Effector memory CD8-positive, alpha-beta T cell (primary cell): ENCODE measurements at regions not wholly inside any gene's neighbourhood (a gene's known extent, or its start where the extent isn't known, plus 50 kb on each side); places are given as distances from the start of the nearest gene placed in this dataset.
"Not testable (repeated sequence)": the region's sequence is repeated elsewhere in the genome, so short reads cannot be mapped to it uniquely, and the experiment has no call there.

ENCODE experiments used
- ATAC-seq: fragments of 150-1000 bp; cut with Tn5 transposase; replicated peaks from 2 replicates; pipeline ENCODE4 v1.10.0; 2021; ENCODE audit warnings: mild to moderate bottlenecking, moderate library complexity
- DNase-seq, 3 experiments: peaks; one replicate each; pipeline ENCODE4 v3.0.0; 2021
- H3K27ac Mint-ChIP-seq, 2 donors: one replicate each; pipeline ENCODE4 v1.8.0; 2022; ENCODE audit warnings: mild to moderate bottlenecking in 2 of 2, mixed read lengths in 2 of 2, moderate library complexity in 2 of 2
- H3K27me3 Mint-ChIP-seq, 2 donors: one replicate each; pipeline ENCODE4 v1.8.0; 2022; ENCODE audit warnings: mixed read lengths in 2 of 2
- H3K36me3 Mint-ChIP-seq: one replicate; pipeline ENCODE4 v1.8.0; 2022; ENCODE audit warnings: mild to moderate bottlenecking, moderate library complexity, mixed read lengths; ENCODE audit not compliant: insufficient read depth
- H3K4me1 Mint-ChIP-seq, 2 donors: one replicate each; pipeline ENCODE4 v1.8.0; 2022; ENCODE audit warnings: low read depth in 2 of 2, mixed read lengths in 2 of 2
- H3K4me3 Mint-ChIP-seq, 2 donors: one replicate each; pipeline ENCODE4 v1.8.0; 2022; ENCODE audit warnings: mild to moderate bottlenecking in 2 of 2, mixed read lengths in 2 of 2, moderate library complexity in 2 of 2
- H3K9me3 Mint-ChIP-seq, 2 donors: one replicate each; pipeline ENCODE4 v1.8.0; 2022; ENCODE audit warnings: mixed read lengths in 2 of 2

GRCh38 chr16:64074706-64075105 is 1047.2 kb downstream of the CDH11 start:
- no peak overlapping the region for H3K27ac Mint-ChIP-seq
- H3K4me1 Mint-ChIP-seq = no peaks in the 10 kb centered on the region
- DNase-seq = no peak
- no peaks in the 10 kb centered on the region for H3K27me3 Mint-ChIP-seq
- peaks cover 12 to 16% of the 10 kb centered on the region in 2 donors for H3K9me3 Mint-ChIP-seq
- H3K4me3 Mint-ChIP-seq = no peak overlapping the region
- ATAC-seq = no peak
- H3K36me3 Mint-ChIP-seq = no peaks in the 10 kb centered on the region

GRCh38 chr16:64072131-64072730 is 1049.6 kb downstream of the CDH11 start:
- H3K9me3 Mint-ChIP-seq = peaks cover 13 to 16% of the 10 kb centered on the region in 2 donors
- H3K4me3 Mint-ChIP-seq, DNase-seq, H3K4me1 Mint-ChIP-seq, H3K27me3 Mint-ChIP-seq, H3K36me3 Mint-ChIP-seq, H3K27ac Mint-ChIP-seq, ATAC-seq: not testable (repeated sequence)

GRCh38 chr16:64065523-64065922 is 1056.3 kb downstream of the CDH11 start:
- Mint-ChIP-seq H3K36me3 (no peaks in the 10 kb centered on the region), H3K9me3 (peaks cover 4 to 7% of the 10 kb centered on the region in 2 donors)

GRCh38 chr16:64061621-64062020 is 1060.2 kb downstream of the CDH11 start:
- no peak overlapping the region for H3K4me3 Mint-ChIP-seq
- H3K36me3 Mint-ChIP-seq = no peaks in the 10 kb centered on the region
- H3K9me3 Mint-ChIP-seq = peaks cover 6 to 15% of the 10 kb centered on the region in 2 donors
- no peaks in the 10 kb centered on the region for H3K27me3 Mint-ChIP-seq
- ATAC-seq (no peak), DNase-seq (no peak)
- no peaks in the 10 kb centered on the region for H3K4me1 Mint-ChIP-seq
- no peak overlapping the region for H3K27ac Mint-ChIP-seq

More at GRCh38 chr16:64065523-64065922, 1056.3 kb downstream of the CDH11 start:
- Mint-ChIP-seq H3K4me1 (no peaks in the 10 kb centered on the region), H3K4me3 (no peak overlapping the region), H3K27me3 (no peaks in the 10 kb centered on the region), H3K27ac (no peak overlapping the region)
- DNase-seq = no peak
- no peak for ATAC-seq

- Mint-ChIP-seq H3K9me3 (peaks cover 6 to 15% of the 10 kb centered on the region in 2 donors), H3K4me1 (no peaks in the 10 kb centered on the region), H3K4me3 (no peak overlapping the region), H3K27me3 (no peaks in the 10 kb centered on the region), H3K36me3 (no peaks in the 10 kb centered on the region), H3K27ac (no peak overlapping the region)
- no peak for DNase-seq
- no peak for ATAC-seq
These were observed 1061.2 kb downstream of the CDH11 start for GRCh38 chr16:64060631-64061030.

- ATAC-seq (no peak), DNase-seq (no peak)
- peaks cover 5 to 15% of the 10 kb centered on the region in 2 donors for H3K9me3 Mint-ChIP-seq
- H3K4me1 Mint-ChIP-seq = no peaks in the 10 kb centered on the region
- H3K36me3 Mint-ChIP-seq = no peaks in the 10 kb centered on the region
- no peak overlapping the region for H3K4me3 Mint-ChIP-seq
- no peak overlapping the region for H3K27ac Mint-ChIP-seq
- no peaks in the 10 kb centered on the region for H3K27me3 Mint-ChIP-seq
These were observed 1063.2 kb downstream of the CDH11 start for GRCh38 chr16:64058685-64059084.

GRCh38 chr16:64051824-64052223 is 1070.0 kb downstream of the CDH11 start:
- H3K4me1 Mint-ChIP-seq = no peaks in the 10 kb centered on the region
- ATAC-seq = no peak

GRCh38 chr16:64047878-64048277 is 1074.0 kb downstream of the CDH11 start:
- Mint-ChIP-seq H3K4me1 (no peaks in the 10 kb centered on the region), H3K9me3 (peaks cover 13 to 28% of the 10 kb centered on the region in 2 donors)

More at GRCh38 chr16:64051824-64052223, 1070.0 kb downstream of the CDH11 start:
- no peak overlapping the region for H3K4me3 Mint-ChIP-seq
- H3K36me3 Mint-ChIP-seq = no peaks in the 10 kb centered on the region
- DNase-seq = no peak
- H3K27ac Mint-ChIP-seq = no peak overlapping the region
- H3K27me3 Mint-ChIP-seq = no peaks in the 10 kb centered on the region
- peaks cover 5 to 21% of the 10 kb centered on the region in 2 donors for H3K9me3 Mint-ChIP-seq

GRCh38 chr16:64047207-64047606 is 1074.7 kb downstream of the CDH11 start:
- no peak for ATAC-seq
- no peak for DNase-seq
- Mint-ChIP-seq H3K4me3 (no peak overlapping the region), H3K27ac (no peak overlapping the region), H3K36me3 (no peaks in the 10 kb centered on the region), H3K27me3 (no peaks in the 10 kb centered on the region), H3K9me3 (peaks cover 13 to 28% of the 10 kb centered on the region in 2 donors), H3K4me1 (no peaks in the 10 kb centered on the region)

More at GRCh38 chr16:64047878-64048277, 1074.0 kb downstream of the CDH11 start:
- DNase-seq (no peak), ATAC-seq (no peak)
- no peaks in the 10 kb centered on the region for H3K27me3 Mint-ChIP-seq
- no peaks in the 10 kb centered on the region for H3K36me3 Mint-ChIP-seq
- no peak overlapping the region for H3K4me3 Mint-ChIP-seq
- H3K27ac Mint-ChIP-seq = no peak overlapping the region

- DNase-seq = no peak
- Mint-ChIP-seq H3K27ac (no peak overlapping the region), H3K4me3 (no peak overlapping the region), H3K4me1 (no peaks in the 10 kb centered on the region), H3K36me3 (no peaks in the 10 kb centered on the region), H3K27me3 (no peaks in the 10 kb centered on the region), H3K9me3 (peaks cover 8 to 13% of the 10 kb centered on the region in 2 donors)
- no peak for ATAC-seq
These were observed 1086.5 kb downstream of the CDH11 start for GRCh38 chr16:64035337-64035736.

GRCh38 chr16:64019339-64019738 is 1102.5 kb downstream of the CDH11 start:
- Mint-ChIP-seq H3K36me3 (peaks cover 3% of the 10 kb centered on the region), H3K27me3 (no peaks in the 10 kb centered on the region)
- ATAC-seq = no peak

GRCh38 chr16:64017796-64018195 is 1104.1 kb downstream of the CDH11 start:
- DNase-seq (no peak), ATAC-seq (no peak)
- no peak overlapping the region for H3K4me3 Mint-ChIP-seq
- H3K27me3 Mint-ChIP-seq = no peaks in the 10 kb centered on the region
- no peak overlapping the region for H3K27ac Mint-ChIP-seq
- no peaks in the 10 kb centered on the region for H3K4me1 Mint-ChIP-seq
- peaks cover 3% of the 10 kb centered on the region for H3K36me3 Mint-ChIP-seq
- peaks cover 14 to 32% of the 10 kb centered on the region in 2 donors for H3K9me3 Mint-ChIP-seq

More at GRCh38 chr16:64019339-64019738, 1102.5 kb downstream of the CDH11 start:
- Mint-ChIP-seq H3K9me3 (peaks cover 13 to 16% of the 10 kb centered on the region in 2 donors), H3K27ac (no peak overlapping the region), H3K4me3 (no peak overlapping the region), H3K4me1 (no peaks in the 10 kb centered on the region)
- no peak for DNase-seq

- Mint-ChIP-seq H3K9me3 (peaks cover 15 to 58% of the 10 kb centered on the region in 2 donors), H3K4me3 (no peak overlapping the region), H3K36me3 (peaks cover 3% of the 10 kb centered on the region), H3K27ac (no peak overlapping the region), H3K27me3 (no peaks in the 10 kb centered on the region), H3K4me1 (no peaks in the 10 kb centered on the region)
- no peak for ATAC-seq
- DNase-seq = no peak
These were observed 1108.0 kb downstream of the CDH11 start for GRCh38 chr16:64013856-64014255.

GRCh38 chr16:64012166-64012565 is 1109.7 kb downstream of the CDH11 start:
- no peak for DNase-seq
- no peak overlapping the region for H3K4me3 Mint-ChIP-seq
- peaks cover 3% of the 10 kb centered on the region for H3K36me3 Mint-ChIP-seq
- no peaks in the 10 kb centered on the region for H3K4me1 Mint-ChIP-seq
- no peaks in the 10 kb centered on the region for H3K27me3 Mint-ChIP-seq
- peaks cover 15 to 56% of the 10 kb centered on the region in 2 donors for H3K9me3 Mint-ChIP-seq
- no peak overlapping the region for H3K27ac Mint-ChIP-seq
- ATAC-seq = no peak
